NB4 (cell line): ENCODE measurements at regions not wholly inside any gene's neighbourhood (a gene's known extent, or its start where the extent isn't known, plus 50 kb on each side); places are given as distances from the start of the nearest gene placed in this dataset.

ENCODE experiments used
- CTCF ChIP-seq: IDR thresholded peaks from one replicate; pipeline ENCODE4 v1.5.1; 2012; ENCODE audit warnings: low read depth, low read length
- MAX ChIP-seq: IDR thresholded peaks from 2 replicates; pipeline ENCODE4 v1.6.1; 2011; ENCODE audit warnings: low read depth, low read length

- TF ChIP-seq CTCF (no peak), MAX (no peak)
These were observed 139.3 kb upstream of the SOX2 start for GRCh38 chr3:181572432-181572831.
